CD4-positive, alpha-beta T cell treated with Interleukin-15 for 4 hours (primary cell): ENCODE measurements at regions not wholly inside any gene's neighbourhood (a gene's known extent, or its start where the extent isn't known, plus 50 kb on each side); places are given as distances from the start of the nearest gene placed in this dataset.
"Not testable (repeated sequence)": the region's sequence is repeated elsewhere in the genome, so short reads cannot be mapped to it uniquely, and the experiment has no call there.

Experiments
- DNase-seq: peaks from one replicate; pipeline ENCODE4 v3.0.0-alpha.2; 2020; ENCODE audit warnings: low spot score

GRCh38 chr3:13194285-13195209, 121.3 kb upstream of the IQSEC1 start:
- DNase-seq = no peak

- no peak for DNase-seq
These were observed 120.4 kb upstream of the IQSEC1 start for GRCh38 chr3:13193320-13194284.

- DNase-seq = no peak
These were observed 119.4 kb upstream of the IQSEC1 start for GRCh38 chr3:13192471-13193213.

GRCh38 chr3:13191016-13191415, 117.8 kb upstream of the IQSEC1 start:
- no peak for DNase-seq

GRCh38 chr3:13190378-13190765, 117.1 kb upstream of the IQSEC1 start:
- no peak for DNase-seq

GRCh38 chr3:13189639-13190377, 116.6 kb upstream of the IQSEC1 start:
- peak; percentile 4 for DNase-seq

- no peak for DNase-seq
These were observed 115.7 kb upstream of the IQSEC1 start for GRCh38 chr3:13188975-13189374.

- no peak for DNase-seq
These were observed 115.1 kb upstream of the IQSEC1 start for GRCh38 chr3:13188181-13188779.

GRCh38 chr3:13187593-13187992, 114.4 kb upstream of the IQSEC1 start:
- no peak for DNase-seq

GRCh38 chr3:13186435-13186815, 113.2 kb upstream of the IQSEC1 start:
- no peak for DNase-seq

GRCh38 chr3:13185737-13186434, 112.7 kb upstream of the IQSEC1 start:
- DNase-seq = no peak

- not testable (repeated sequence) for DNase-seq
These were observed 106.5 kb upstream of the IQSEC1 start for GRCh38 chr3:13179582-13180210.

- no peak for DNase-seq
These were observed 106.0 kb upstream of the IQSEC1 start for GRCh38 chr3:13179181-13179580.

- no peak for DNase-seq
These were observed 104.9 kb upstream of the IQSEC1 start for GRCh38 chr3:13178107-13178506.

GRCh38 chr3:13177641-13178040, 104.4 kb upstream of the IQSEC1 start:
- no peak for DNase-seq

GRCh38 chr3:13177236-13177635, 104.0 kb upstream of the IQSEC1 start:
- no peak for DNase-seq

- DNase-seq = no peak
These were observed 103.2 kb upstream of the IQSEC1 start for GRCh38 chr3:13176445-13176844.

- DNase-seq = no peak
These were observed 101.5 kb upstream of the IQSEC1 start for GRCh38 chr3:13174803-13175135.

GRCh38 chr3:13174011-13174802, 101.0 kb upstream of the IQSEC1 start:
- no peak for DNase-seq
